Neural crest cell (in vitro differentiated cells): ENCODE measurements at regions not wholly inside any gene's neighbourhood (a gene's known extent, or its start where the extent isn't known, plus 50 kb on each side); places are given as distances from the start of the nearest gene placed in this dataset.
A peak's percentile ranks its signal among the peaks of the same experiment; 100 is the strongest.

Source experiments
- DNase-seq: peaks from one replicate; pipeline ENCODE4 v3.0.0; 2021; ENCODE audit warnings: low read depth, mixed read lengths, low spot score
- H3K27ac Mint-ChIP-seq: one replicate; pipeline ENCODE4 v1.8.0; 2021; ENCODE audit warnings: mild to moderate bottlenecking, mixed read lengths; ENCODE audit not compliant: unreplicated experiment
- H3K27me3 Mint-ChIP-seq: 2 replicates; pipeline ENCODE4 v1.8.0; 2021; ENCODE audit warnings: low read depth, mild to moderate bottlenecking, mixed read lengths
- H3K36me3 Mint-ChIP-seq: 2 replicates; pipeline ENCODE4 v1.8.0; 2021; ENCODE audit warnings: low read depth, mild to moderate bottlenecking, mixed read lengths
- H3K4me1 Mint-ChIP-seq: 2 replicates; pipeline ENCODE4 v1.8.0; 2021; ENCODE audit warnings: mixed read lengths
- H3K4me3 Mint-ChIP-seq: one replicate; pipeline ENCODE4 v1.8.0; 2021; ENCODE audit warnings: mild to moderate bottlenecking, mixed read lengths
- H3K9me3 Mint-ChIP-seq: 2 replicates; pipeline ENCODE4 v1.8.0; 2021; ENCODE audit warnings: mixed read lengths
- TF ChIP-seq, protein P1 (sequence below): fragments of 200-600 bp; sonication (generic); conservative IDR thresholded peaks from 2 replicates; pipeline ENCODE4 v1.5.0; 2021; ENCODE audit warnings: antibody characterized with exemption, mild to moderate bottlenecking

DNA sequence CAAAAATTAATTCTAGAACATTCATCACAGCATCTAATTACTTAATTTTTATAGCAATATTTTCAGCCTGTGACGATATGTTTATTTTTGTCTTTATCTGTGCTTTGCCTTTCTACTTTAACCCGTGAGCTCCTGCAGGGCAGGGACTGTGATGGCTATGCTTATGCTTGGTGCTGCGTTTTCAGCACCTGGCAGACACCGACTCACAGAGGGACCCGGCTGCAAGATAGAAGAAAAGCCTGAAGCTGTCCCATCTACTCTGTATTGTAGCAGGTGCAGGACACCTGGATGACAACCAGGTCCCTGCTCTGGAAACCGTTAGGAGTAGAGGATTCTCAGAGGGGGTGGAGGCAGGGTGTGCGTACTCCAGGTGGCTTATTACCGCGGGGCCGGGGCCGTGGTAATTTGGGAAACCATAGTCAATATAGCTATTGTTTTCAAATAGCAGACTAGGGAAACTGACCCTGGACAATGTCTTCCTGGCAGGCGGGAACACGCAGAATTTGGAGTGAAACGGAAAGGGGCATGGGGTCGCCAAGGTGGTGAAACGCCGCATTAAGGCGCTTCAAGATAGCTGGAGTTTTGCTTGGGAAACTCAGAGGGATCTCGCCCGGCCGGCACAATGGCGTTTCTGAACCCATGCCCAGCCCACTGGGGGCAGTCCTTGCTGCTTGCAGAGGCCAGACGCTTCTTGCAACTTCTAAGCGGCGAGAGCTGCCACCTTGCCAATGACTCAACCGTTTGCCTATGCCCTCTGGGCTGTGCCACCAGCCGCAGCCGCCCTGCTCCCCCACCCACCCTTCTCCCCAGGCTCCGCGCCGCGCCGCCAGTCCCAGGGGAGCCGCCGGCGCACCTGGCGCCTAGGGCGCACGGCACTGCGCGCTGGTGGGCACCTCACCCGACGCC is 140.1 kb upstream of the PALM2AKAP2 start:
- Mint-ChIP-seq H3K4me1 (peaks cover 14% of the 10 kb centered on the region), H3K27ac (no peak overlapping the region), H3K4me3 (peak overlapping the region; percentile 76), H3K27me3 (peaks cover 86% of the 10 kb centered on the region), H3K36me3 (no peaks in the 10 kb centered on the region), H3K9me3 (peaks cover 1% of the 10 kb centered on the region)
- no peak for DNase-seq
- TF ChIP-seq, protein P1, sequence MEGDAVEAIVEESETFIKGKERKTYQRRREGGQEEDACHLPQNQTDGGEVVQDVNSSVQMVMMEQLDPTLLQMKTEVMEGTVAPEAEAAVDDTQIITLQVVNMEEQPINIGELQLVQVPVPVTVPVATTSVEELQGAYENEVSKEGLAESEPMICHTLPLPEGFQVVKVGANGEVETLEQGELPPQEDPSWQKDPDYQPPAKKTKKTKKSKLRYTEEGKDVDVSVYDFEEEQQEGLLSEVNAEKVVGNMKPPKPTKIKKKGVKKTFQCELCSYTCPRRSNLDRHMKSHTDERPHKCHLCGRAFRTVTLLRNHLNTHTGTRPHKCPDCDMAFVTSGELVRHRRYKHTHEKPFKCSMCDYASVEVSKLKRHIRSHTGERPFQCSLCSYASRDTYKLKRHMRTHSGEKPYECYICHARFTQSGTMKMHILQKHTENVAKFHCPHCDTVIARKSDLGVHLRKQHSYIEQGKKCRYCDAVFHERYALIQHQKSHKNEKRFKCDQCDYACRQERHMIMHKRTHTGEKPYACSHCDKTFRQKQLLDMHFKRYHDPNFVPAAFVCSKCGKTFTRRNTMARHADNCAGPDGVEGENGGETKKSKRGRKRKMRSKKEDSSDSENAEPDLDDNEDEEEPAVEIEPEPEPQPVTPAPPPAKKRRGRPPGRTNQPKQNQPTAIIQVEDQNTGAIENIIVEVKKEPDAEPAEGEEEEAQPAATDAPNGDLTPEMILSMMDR: no peak

DNA sequence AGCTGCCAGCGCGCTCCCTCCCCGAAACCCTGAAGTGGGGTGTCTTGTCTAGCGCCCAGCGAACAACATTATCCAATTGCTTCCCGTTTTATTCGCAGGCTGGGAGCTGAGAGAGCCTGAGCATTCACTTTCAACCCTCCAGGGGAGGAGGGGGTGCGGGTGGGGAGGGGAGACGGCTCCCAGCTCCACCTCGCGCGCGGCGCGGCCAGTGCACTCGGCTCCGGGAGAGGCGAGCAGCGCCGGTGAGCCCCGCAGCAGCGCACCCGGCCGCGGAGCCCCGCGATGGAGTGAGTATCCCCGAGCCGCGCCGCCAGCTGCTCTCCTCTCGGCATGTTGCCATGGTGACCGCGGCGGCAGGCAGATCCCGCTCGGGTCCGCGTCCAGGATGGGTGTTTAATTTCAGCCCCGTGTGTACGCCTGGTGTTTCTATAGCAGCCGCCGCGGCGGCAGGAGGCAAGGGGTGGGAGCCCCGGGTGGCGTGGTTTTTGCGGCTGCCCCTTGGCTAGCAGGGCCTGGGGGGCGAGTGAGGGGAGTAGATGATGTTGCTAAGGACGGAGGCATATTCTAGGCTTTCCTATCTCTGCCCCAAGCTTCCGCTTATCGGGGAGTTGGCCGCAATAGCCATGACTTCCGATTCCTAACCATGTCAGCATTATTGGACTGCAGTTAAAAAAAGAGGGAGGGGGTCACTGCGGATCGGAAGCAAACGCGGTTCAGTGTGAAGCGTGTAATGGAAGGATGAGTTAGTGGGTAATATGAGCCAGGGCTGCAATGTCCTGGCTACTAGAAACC is 139.2 kb upstream of the PALM2AKAP2 start:
- Mint-ChIP-seq H3K4me3 (peak overlapping the region; percentile 84), H3K9me3 (peaks cover 3% of the 10 kb centered on the region), H3K4me1 (peaks cover 14% of the 10 kb centered on the region), H3K27ac (no peak overlapping the region), H3K36me3 (no peaks in the 10 kb centered on the region), H3K27me3 (peaks cover 85% of the 10 kb centered on the region)
- DNase-seq: peak; percentile 51
- TF ChIP-seq, protein P1: no peak

DNA sequence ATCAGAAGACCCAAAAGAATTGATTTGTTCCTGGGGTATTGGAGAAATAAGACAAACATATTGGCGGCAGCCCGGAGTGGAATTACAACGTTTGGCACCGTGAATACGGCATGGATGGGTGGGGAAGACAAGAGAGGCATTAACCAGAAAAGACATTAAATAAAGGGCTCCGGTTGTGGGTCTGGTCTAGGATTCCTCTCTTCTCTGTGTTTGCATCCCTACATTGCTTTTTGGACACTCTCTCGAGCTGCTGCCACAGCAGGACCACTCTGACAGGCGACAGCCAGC is 138.7 kb upstream of the PALM2AKAP2 start:
- TF ChIP-seq, protein P1: no peak
- Mint-ChIP-seq H3K4me3 (peak overlapping the region; percentile 84), H3K4me1 (peaks cover 14% of the 10 kb centered on the region), H3K9me3 (peaks cover 3% of the 10 kb centered on the region), H3K27ac (no peak overlapping the region), H3K27me3 (peaks cover 83% of the 10 kb centered on the region), H3K36me3 (no peaks in the 10 kb centered on the region)
- DNase-seq: no peak

DNA sequence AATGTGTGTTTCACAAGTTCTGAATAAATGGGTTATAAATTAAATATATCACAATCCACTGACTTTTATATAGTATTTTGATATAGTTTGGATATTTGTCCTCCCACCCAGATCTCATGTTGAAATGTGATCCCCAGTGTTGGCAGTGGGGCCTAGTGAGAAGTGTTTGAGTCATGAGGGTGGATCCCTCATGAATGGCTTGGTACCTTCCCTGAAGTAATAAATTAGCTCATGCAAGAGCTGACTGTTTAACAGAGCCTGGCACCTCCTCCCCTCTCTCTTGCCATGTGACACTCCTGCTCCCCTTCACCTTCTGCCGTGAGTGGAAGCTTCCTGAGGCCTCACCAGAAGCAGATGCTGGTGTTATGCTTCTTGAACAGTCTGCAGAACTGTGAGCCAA is 127.9 kb upstream of the PALM2AKAP2 start:
- no peak for DNase-seq
- TF ChIP-seq, protein P1: no peak
- no peaks in the 10 kb centered on the region for H3K4me1 Mint-ChIP-seq
- H3K27me3 Mint-ChIP-seq: peaks cover 5% of the 10 kb centered on the region
- peak overlapping the region; percentile 31 for H3K27ac Mint-ChIP-seq
- H3K9me3 Mint-ChIP-seq: no peaks in the 10 kb centered on the region
- no peaks in the 10 kb centered on the region for H3K36me3 Mint-ChIP-seq
- H3K4me3 Mint-ChIP-seq: no peak overlapping the region

DNA sequence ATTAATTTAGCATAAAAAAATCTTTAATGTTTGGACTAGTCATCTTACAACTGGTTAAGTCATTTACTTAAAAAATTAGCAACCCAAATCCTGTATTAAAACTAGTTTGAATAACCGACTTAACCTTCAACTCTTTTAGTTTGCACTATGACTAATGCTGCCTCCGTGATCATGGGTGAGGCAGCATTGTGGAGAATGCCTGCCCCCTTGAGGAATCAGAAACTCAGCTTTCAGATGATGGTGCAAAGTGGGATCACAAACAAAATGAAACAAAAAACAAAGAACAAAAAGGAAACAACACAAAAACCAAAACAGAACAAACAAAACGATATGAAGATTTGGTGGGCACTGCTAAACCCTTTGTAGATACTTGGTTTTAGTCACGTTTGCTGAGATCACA is 127.0 kb upstream of the PALM2AKAP2 start:
- Mint-ChIP-seq H3K4me3 (no peak overlapping the region), H3K9me3 (no peaks in the 10 kb centered on the region), H3K4me1 (no peaks in the 10 kb centered on the region), H3K27me3 (peaks cover 5% of the 10 kb centered on the region), H3K36me3 (no peaks in the 10 kb centered on the region), H3K27ac (no peak overlapping the region)
- TF ChIP-seq, protein P1: peak; percentile 53
- DNase-seq: no peak
